OCI-M2 (cell line): ENCODE measurements at regions not wholly inside any gene's neighbourhood (a gene's known extent, or its start where the extent isn't known, plus 50 kb on each side); places are given as distances from the start of the nearest gene placed in this dataset.
"Not testable (repeated sequence)": the region's sequence is repeated elsewhere in the genome, so short reads cannot be mapped to it uniquely, and the experiment has no call there.

Source experiments
- DNase-seq: peaks from one replicate; lab custom pipeline; 2025; ENCODE audit not compliant: unreplicated experiment; lab: John Stamatoyannopoulos, UW

GRCh38 chr7:85805656-85806055 lies 618.8 kb upstream of the SEMA3D start:
- no peak for DNase-seq

- no peak for DNase-seq
Measured at GRCh38 chr7:85805249-85805648, 618.4 kb upstream of the SEMA3D start.

- no peak for DNase-seq
Measured at GRCh38 chr7:85802211-85802610, 615.4 kb upstream of the SEMA3D start.

- no peak for DNase-seq
Measured at GRCh38 chr7:85796956-85797355, 610.1 kb upstream of the SEMA3D start.

DNA sequence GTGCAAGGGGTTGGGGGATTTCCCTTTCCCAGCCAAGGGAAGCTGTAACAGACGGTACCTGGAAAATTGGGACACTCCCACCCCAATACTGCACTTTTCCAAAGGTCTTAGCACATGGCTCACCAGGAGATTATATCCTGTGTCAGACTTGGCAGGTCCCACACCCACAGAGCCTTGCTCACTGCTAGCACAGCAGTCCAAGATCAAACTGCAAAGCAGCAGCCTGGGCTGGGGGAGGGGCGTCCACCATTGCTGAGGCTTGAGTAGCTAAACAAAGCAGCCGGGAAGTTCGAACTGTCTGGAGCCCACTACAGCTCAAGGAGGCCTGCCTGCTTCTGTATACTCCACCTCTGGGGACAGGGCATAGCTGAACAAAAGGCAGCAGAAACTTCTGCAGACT lies 604.2 kb upstream of the SEMA3D start:
- not testable (repeated sequence) for DNase-seq

GRCh38 chr7:85781606-85782005 lies 594.8 kb upstream of the SEMA3D start:
- DNase-seq = no peak

GRCh38 chr7:85776691-85777345 lies 590.0 kb upstream of the SEMA3D start:
- DNase-seq = no peak

DNA sequence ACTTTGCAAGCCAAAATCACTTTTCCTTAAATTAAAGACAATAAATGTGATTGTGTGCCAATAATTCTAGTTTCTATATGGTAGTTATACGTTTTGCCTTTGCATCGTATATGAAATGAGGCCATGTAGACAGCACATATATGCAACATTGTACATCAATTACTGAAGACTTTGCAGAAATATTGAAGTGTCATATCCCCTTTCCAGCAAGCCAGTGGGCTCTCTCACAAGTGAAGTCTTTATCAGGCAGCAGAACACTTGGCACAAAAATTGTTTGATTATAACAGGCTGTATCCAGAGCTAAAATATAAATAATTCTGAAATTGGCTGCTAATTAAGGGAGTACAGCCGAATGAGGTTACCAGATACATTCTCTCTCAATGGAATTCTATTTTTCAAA lies 588.6 kb upstream of the SEMA3D start:
- DNase-seq = no peak

DNA sequence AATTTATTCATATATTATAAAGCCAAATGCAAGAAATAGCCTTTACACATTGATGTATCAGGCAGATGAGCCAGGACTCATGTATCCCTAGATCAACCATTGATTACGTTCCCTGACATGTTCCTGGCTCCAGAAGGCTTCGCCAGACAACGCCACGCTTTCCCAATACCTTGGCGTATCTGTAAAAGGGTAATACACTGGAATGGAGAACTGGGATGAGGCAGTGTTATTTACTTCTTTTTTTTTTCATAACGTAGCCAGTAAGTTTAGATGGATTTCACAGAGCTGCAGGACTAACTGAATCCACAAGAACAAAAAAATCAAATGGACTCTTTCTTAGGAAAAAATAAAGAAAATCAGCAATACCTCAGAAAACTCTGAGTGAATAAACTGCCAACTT lies 588.1 kb upstream of the SEMA3D start:
- DNase-seq = no peak

GRCh38 chr7:85773116-85773728 lies 586.4 kb upstream of the SEMA3D start:
- no peak for DNase-seq

DNA sequence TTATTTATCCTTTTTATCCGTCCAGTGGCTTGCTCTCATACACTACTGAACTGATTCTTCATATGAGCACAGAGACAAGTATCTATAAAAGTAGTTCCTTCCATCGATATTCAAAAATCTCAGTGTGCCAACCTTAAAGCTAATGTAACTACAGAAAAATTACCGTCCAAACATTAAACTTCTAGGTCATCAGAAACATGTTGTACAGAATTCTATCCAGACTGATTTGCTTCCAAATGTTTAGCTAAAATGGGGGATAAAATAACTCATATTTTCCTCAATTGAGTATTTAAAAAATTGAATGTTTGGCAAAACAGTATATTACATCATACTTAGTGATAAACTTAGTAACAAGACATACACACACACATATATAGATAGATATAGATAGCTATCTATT lies 584.7 kb upstream of the SEMA3D start:
- DNase-seq = no peak

DNA sequence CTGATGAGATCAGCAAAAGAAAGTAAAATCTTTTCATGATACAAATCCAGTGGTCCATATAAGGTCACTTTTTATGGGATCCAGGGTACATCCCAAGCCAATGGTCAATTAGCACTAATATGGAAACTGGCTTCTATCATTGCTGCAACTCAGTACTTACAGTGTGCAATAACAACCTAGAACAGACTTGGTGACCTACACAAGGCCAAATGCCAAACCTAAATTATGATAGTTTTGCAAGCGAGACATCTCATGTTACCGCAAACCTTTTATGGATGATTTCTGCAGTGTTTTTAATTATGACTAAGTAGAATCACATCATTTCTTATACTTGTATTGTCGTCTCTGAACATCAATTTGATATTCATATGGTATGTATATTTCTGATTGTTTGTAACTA lies 583.5 kb upstream of the SEMA3D start:
- no peak for DNase-seq

DNA sequence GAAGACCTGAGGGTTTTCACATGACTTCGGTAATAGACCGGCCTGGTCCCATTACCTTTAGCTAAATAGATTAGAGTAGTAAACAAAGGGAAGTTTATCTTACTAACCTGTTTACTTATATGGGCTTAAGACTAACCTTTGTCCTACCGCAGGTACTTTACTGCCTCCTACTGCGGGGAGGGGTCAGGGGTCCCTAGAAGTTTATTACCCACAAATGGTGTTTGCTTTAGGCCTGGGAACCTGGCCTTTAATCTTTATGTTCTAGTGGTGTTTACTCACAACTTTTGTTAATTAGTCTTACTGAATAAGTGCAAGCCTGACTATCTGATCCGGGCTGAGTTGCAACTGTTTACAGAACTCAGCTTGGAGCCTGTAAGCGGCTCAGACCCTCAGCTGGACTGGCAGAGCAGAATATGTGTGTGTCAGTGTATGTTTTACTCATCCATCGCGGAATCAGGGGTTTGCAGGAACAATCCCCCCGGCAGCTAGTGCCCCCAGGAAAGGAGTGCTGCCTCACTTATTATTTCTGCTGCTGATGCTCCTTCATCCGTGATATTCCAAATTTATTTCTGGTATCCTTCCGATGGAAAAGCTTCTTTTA lies 578.9 kb upstream of the SEMA3D start:
- no peak for DNase-seq

DNA sequence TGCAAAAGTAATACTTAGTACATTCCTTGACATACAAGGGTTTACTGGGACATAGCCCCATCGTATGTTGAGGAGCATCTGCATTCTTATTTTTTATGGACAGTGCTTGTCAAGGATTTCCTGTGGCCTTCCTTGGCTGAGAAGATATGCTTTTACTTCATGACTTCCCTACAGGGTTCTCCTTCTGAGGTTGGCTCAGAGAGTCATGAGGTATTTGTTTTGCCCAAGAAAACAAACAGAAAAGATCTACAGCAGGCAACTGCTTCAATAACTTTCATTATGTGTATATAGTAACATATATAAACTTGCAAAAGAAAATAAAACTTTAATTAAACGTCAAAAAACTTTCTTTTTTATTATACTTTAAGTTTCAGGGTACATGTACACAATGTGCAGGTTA lies 577.2 kb upstream of the SEMA3D start:
- no peak for DNase-seq

GRCh38 chr7:85757348-85757747 lies 570.5 kb upstream of the SEMA3D start:
- DNase-seq = no peak

DNA sequence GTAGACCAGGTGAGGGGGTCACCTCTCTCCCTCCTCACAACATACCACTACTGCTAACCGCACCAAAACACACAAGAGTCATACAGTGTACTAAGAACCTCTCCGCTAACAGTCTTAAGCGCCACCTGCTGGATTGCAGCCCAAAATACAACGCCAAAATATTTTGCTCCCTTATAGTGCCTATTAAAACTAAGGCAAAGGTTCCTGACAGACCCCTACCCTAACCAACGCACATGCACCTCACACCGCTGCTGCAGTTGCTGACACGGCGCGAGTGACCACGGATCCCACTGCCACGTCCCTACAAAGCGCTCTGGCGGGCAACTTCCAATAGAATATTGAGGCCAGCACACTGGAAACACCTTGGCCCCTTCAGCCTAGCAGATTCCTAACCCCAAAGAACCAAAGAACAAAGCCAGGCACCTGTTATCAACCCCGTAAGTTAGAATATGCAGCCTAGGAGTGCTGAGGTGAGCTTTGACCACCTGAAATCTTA lies 563.6 kb upstream of the SEMA3D start:
- DNase-seq = peak; percentile 50

GRCh38 chr7:85749696-85750453 lies 563.0 kb upstream of the SEMA3D start:
- DNase-seq = no peak

DNA sequence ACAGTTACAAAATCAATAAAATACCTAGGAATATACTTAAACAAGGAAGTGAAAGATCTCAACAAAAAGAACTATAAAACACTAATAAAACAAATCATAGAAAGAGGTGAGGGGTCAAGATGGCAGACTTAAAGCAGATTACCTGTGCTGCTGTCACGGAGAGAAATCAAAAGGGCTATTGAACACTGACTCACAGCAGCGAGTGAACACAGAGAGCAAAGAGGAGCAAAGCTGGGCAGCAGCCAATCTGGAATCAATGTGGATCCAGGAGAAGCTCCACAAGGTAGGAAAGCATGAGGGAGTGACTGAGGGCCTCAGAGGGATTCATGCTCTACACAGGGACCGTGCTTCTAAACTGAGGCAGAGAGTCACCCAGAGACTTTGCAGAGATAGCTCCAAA lies 562.0 kb upstream of the SEMA3D start:
- DNase-seq = no peak

- no peak for DNase-seq
Measured at GRCh38 chr7:85737426-85737825, 550.6 kb upstream of the SEMA3D start.

- no peak for DNase-seq
Measured at GRCh38 chr7:85736085-85736484, 549.2 kb upstream of the SEMA3D start.

GRCh38 chr7:85734823-85735222 lies 548.0 kb upstream of the SEMA3D start:
- DNase-seq = no peak
